H1 (cell line): ENCODE measurements at regions not wholly inside any gene's neighbourhood (a gene's known extent, or its start where the extent isn't known, plus 50 kb on each side); places are given as distances from the start of the nearest gene placed in this dataset.

Experiments used
- CHD2 ChIP-seq: IDR thresholded peaks from 2 replicates; pipeline ENCODE4 v1.6.1; 2012; ENCODE audit warnings: low read length, improper control_type of control experiment
- JUN ChIP-seq: IDR thresholded peaks from 2 replicates; pipeline ENCODE4 v1.6.1; 2011; ENCODE audit warnings: low read depth, mild to moderate bottlenecking, improper control_type of control experiment, low read length

- no peak for TF ChIP-seq CHD2
- no peak for TF ChIP-seq JUN
Measured at GRCh38 chr3:162122405-162122804, 625.8 kb downstream of the OTOL1 start (continued).
